ENCODE measurements at regions not wholly inside any gene's neighbourhood (a gene's known extent, or its start where the extent isn't known, plus 50 kb on each side); places are given as distances from the start of the nearest gene placed in this dataset.

- TF ChIP-seq DPF2 (IDR thresholded peaks at IDR 0.05) (no peak), ATF3 (IDR thresholded peaks at IDR 0.05; ENCODE audit: borderline replicate concordance, extremely low read depth, low read depth, low read length) (no peak), ASH2L (IDR thresholded peaks at IDR 0.05; ENCODE audit: borderline replicate concordance, low read depth) (no peak), BCL11A (IDR thresholded peaks at IDR 0.05; ENCODE audit: low read depth, low read length) (no peak), NFXL1 (IDR thresholded peaks at IDR 0.05; ENCODE audit: borderline replicate concordance) (no peak), KLF5 (IDR thresholded peaks at IDR 0.05; ENCODE audit: partially characterized antibody) (no peak)
These were observed 319.0 kb upstream of the SNX7 start (continued) for GRCh38 chr1:98342566-98342965.

GRCh38 chr1:98340511-98340910 lies 321.0 kb upstream of the SNX7 start:
- H3K9ac ChIP-seq (ENCODE audit: control insufficient read depth, insufficient read depth, low read length), result no peak overlapping the region
- H4K20me1 ChIP-seq (ENCODE audit: control insufficient read depth, insufficient read depth), result no peaks in the 10 kb centered on the region
- FAIRE-seq, result no peak
- no peak overlapping the region for H3K4me3 ChIP-seq
- no peak overlapping the region for H3K27ac ChIP-seq (ENCODE audit: control insufficient read depth, insufficient read depth)
- H3K4me1 ChIP-seq (ENCODE audit: control insufficient read depth, insufficient read depth, low read length), result no peaks in the 10 kb centered on the region
- no peak for TF ChIP-seq JUNB (IDR thresholded peaks at IDR 0.05)
- TF ChIP-seq CREM (IDR thresholded peaks at IDR 0.05; ENCODE audit: low read depth), result no peak
- TF ChIP-seq RCOR1 (conservative IDR thresholded peaks at IDR 0.05; ENCODE audit: low read depth, low read length), result no peak
- no peak for TF ChIP-seq CBX5 (IDR thresholded peaks at IDR 0.05; ENCODE audit: low read depth)
- no peak for TF ChIP-seq ZSCAN29 (IDR thresholded peaks at IDR 0.05)
- TF ChIP-seq BCL3 (IDR thresholded peaks at IDR 0.05; ENCODE audit: borderline replicate concordance, insufficient read depth, low read depth, low read length, poor library complexity, severe bottlenecking), result no peak
- no peak for TF ChIP-seq YY1 (IDR thresholded peaks at IDR 0.05; ENCODE audit: low read depth, low read length)
- TF ChIP-seq REST (IDR thresholded peaks at IDR 0.05; ENCODE audit: low read depth, low read length), result no peak
- no peak for TF ChIP-seq TARDBP (IDR thresholded peaks at IDR 0.05; ENCODE audit: borderline replicate concordance)
- TF ChIP-seq SMC3 (IDR thresholded peaks at IDR 0.05; ENCODE audit: borderline replicate concordance, low read length), result no peak
- no peak for TF ChIP-seq HDGF (IDR thresholded peaks at IDR 0.05)
- TF ChIP-seq EED (IDR thresholded peaks at IDR 0.05; ENCODE audit: low read depth), result no peak
- no peak for TF ChIP-seq RELB (IDR thresholded peaks at IDR 0.05; ENCODE audit: low read depth)
- 11% methylated on average over 4 of the region's 4 CpGs for WGBS (ENCODE audit: insufficient coverage, insufficient replicate concordance, low lambda C conversion rate, missing lambda C conversion rate)
- BruUV-seq (replicated peaks), result no TSS peak
- POLR2A ChIA-PET, result no interaction called here
- SMC1A ChIA-PET (ENCODE audit: uncharacterized antibody, unreplicated experiment), result no interaction called here
- RAD21 ChIA-PET (ENCODE audit: unreplicated experiment), result no interaction called here
- H3K4me2 ChIP-seq (ENCODE audit: control insufficient read depth, insufficient read depth), result no peak overlapping the region
- no peak for DNase-seq (ENCODE audit: low read depth, low spot score)
- ATAC-seq, result no peak
- no peaks in the 10 kb centered on the region for H3K36me3 ChIP-seq (ENCODE audit: control insufficient read depth in 2 of 2, insufficient read depth in 2 of 2, low read length in 1 of 2)
- H3K9me3 ChIP-seq (replicated peaks; ENCODE audit: control insufficient read depth, insufficient read depth, low read length), result no peaks in the 10 kb centered on the region
- intact Hi-C loops (cut with micrococcal nuclease; ENCODE audit: unreplicated experiment), result no loop called here
- no peaks in the 10 kb centered on the region for H3K79me2 ChIP-seq (ENCODE audit: control insufficient read depth, insufficient read depth, low read length)
- H2AFZ ChIP-seq (ENCODE audit: control insufficient read depth, low read depth, low read length), result no peak overlapping the region
- CTCF ChIA-PET, result no interaction called here
- no peaks in the 10 kb centered on the region for H3K27me3 ChIP-seq (replicated peaks in 1 of 2; ENCODE audit: control insufficient read depth in 2 of 2, insufficient read depth in 2 of 2, low read length in 1 of 2)
- in situ Hi-C loops (cut with MboI), result no loop called here

All from GM12878 (cell line).